Spinal cord (tissue), 9 donors: ENCODE measurements at regions not wholly inside any gene's neighbourhood (a gene's known extent, or its start where the extent isn't known, plus 50 kb on each side); places are given as distances from the start of the nearest gene placed in this dataset.

Experiments
- DNase-seq, 6 donors: peaks; one replicate each; pipeline versions ENCODE4 v3.0.0 to v3.0.0-alpha.2; 2013 to 2015; ENCODE audit warnings: low spot score in 6 of 6, low read depth in 4 of 6
- H3K27ac ChIP-seq: one replicate; pipeline ENCODE4 v1.5.1; 2013; ENCODE audit warnings: low read depth, low read length, control low read depth
- H3K27me3 ChIP-seq: one replicate; pipeline ENCODE4 v1.6.1; 2013; ENCODE audit warnings: low read length; ENCODE audit not compliant: control insufficient read depth, insufficient read depth
- H3K36me3 ChIP-seq: one replicate; pipeline ENCODE4 v1.6.1; 2013; ENCODE audit warnings: low read length; ENCODE audit not compliant: control insufficient read depth, insufficient read depth
- H3K4me1 ChIP-seq: one replicate; pipeline ENCODE4 v1.6.1; 2013; ENCODE audit warnings: low read length; ENCODE audit not compliant: control insufficient read depth, insufficient read depth
- H3K4me3 ChIP-seq: one replicate; pipeline ENCODE4 v1.5.1; 2013; ENCODE audit warnings: low read depth, low read length, control low read depth
- H3K9me3 ChIP-seq: one replicate; pipeline ENCODE4 v1.6.1; 2013; ENCODE audit warnings: low read length; ENCODE audit not compliant: control insufficient read depth, insufficient read depth
- WGBS: methylation state at CpG from one replicate; pipeline ENCODE4 v1.1.5; 2013; ENCODE audit warnings: missing lambda C conversion rate; ENCODE audit not compliant: insufficient coverage; 5-methylcytosine and 5-hydroxymethylcytosine counted together
- donor health status: healthy.

DNA sequence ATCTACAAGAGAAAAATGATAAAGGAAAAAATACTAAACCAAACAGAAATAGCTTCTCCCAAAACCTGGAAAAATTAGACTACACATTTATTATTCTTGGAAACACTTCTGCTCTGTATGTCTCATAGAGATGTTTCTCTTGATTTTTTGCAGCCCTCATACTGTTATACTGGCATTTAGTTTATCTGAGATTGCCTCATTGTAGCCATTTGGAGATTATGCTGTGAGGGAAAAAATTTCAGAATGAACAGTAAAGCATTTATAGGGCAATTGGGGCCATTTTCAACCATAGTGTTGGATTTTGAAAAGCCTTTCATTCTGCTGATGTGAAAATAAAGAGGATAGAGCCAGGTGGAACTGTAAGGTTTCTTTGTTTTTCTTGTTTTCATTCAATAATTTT is 441.8 kb upstream of the RIOK2 start:
- Histone ChIP-seq H3K9me3 (no peaks in the 10 kb centered on the region), H3K4me1 (peaks cover 3% of the 10 kb centered on the region), H3K27ac (no peak overlapping the region), H3K27me3 (no peaks in the 10 kb centered on the region), H3K4me3 (no peak overlapping the region), H3K36me3 (no peaks in the 10 kb centered on the region)
- DNase-seq: peak in 2 of 6 donors; percentile 32 to 92

DNA sequence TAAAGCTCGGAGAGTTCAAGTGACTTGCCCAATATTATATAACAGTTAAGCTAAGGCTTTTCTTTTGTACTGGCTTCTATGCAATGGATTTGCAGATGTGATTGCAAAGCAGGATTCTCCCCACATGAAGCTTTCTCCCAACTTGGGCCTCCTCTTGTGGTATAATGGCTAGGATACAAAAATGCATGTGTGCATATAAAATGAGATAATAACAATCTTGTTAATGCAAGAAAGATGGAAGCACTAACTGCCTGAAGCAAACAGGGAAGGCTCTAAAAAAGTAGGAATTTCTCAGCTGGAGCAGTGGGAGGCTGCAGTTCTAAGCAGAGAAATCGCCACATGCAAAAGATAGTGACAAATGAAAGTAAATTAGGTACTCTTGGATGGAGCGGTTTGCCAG is 444.2 kb upstream of the RIOK2 start:
- no peaks in the 10 kb centered on the region for H3K27me3 ChIP-seq
- no peak overlapping the region for H3K27ac ChIP-seq
- H3K4me3 ChIP-seq: no peak overlapping the region
- H3K36me3 ChIP-seq: no peaks in the 10 kb centered on the region
- peaks cover 3% of the 10 kb centered on the region for H3K4me1 ChIP-seq
- peak in 2 of 6 donors; percentile 3 to 64 for DNase-seq
- WGBS: 66% methylated on average over 2 of the region's 3 CpGs
- no peaks in the 10 kb centered on the region for H3K9me3 ChIP-seq

DNA sequence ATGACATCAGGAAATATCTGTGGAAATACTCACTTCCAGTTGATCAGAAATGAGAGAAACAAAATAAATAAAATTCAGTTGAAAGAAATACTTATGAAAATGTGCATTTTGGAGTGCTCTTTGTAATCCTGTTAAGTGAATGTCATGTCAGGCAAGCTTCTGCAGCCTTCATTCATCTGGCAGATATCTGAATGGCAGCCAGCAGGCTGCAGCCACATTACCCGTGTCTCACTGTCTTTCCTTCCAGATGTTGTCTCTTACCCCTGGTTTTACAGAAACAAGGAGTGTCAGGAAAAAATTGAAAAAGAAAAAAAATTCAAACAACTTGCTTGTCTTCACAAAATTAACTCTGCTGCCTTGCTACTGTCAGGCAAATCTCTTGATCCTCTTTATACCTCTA is 445.0 kb upstream of the RIOK2 start:
- no CpG with 5 or more reads among the region's 1 CpG for WGBS
- H3K27ac ChIP-seq: no peak overlapping the region
- peaks cover 3% of the 10 kb centered on the region for H3K4me1 ChIP-seq

DNA sequence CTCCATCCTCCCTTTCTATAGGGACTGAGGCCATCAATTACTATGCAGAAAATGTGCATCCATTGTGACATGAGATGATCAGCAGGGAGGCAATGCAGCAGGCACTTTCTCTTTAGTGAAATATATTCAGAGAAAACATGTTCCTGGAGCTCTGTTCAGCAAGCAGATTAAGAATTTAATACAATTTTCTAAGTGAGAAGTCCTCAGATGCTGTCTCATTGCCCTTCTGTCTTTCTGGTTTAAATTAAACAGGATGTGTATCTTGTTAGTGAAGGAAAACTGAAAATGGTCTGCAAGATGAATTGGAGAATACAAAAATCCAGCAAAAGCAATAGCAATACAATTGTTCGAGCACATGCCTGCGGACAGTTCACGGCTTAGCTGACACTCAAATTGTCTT is 445.8 kb upstream of the RIOK2 start:
- H3K27ac ChIP-seq: peak overlapping the region; percentile 6
- H3K27me3 ChIP-seq: no peaks in the 10 kb centered on the region
- no peaks in the 10 kb centered on the region for H3K36me3 ChIP-seq
- peaks cover 3% of the 10 kb centered on the region for H3K4me1 ChIP-seq
- no CpG with 5 or more reads among the region's 3 CpGs for WGBS
- no peaks in the 10 kb centered on the region for H3K9me3 ChIP-seq
- H3K4me3 ChIP-seq: no peak overlapping the region
- peak in 2 of 6 donors; percentile 10 to 49 for DNase-seq

More for the DNA sequence above, 445.0 kb upstream of the RIOK2 start:
- DNase-seq: peak in 2 of 6 donors; percentile 15 to 29
- H3K36me3 ChIP-seq: no peaks in the 10 kb centered on the region
- H3K27me3 ChIP-seq: no peaks in the 10 kb centered on the region
- H3K4me3 ChIP-seq: no peak overlapping the region
- no peaks in the 10 kb centered on the region for H3K9me3 ChIP-seq

DNA sequence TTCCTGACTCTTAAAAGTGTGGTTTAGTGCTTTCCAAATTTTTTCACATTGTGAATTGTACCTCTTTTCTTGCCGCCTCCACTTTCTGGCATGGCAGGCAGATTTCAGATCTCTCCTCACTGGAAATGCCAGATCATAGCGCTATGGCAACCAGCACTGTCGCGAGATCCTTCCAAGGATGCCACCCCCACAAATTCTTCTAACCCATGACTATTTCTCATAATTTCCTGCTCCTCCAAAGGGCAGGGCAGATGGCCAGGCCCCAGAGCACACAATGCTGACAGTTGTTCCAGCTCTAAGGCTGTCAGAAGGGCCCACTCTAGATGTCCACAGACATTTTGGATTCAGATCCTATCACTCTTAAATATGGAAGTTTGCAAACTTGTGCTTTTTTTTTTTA is 446.2 kb upstream of the RIOK2 start:
- H3K4me3 ChIP-seq: no peak overlapping the region
- peaks cover 3% of the 10 kb centered on the region for H3K4me1 ChIP-seq
- peak overlapping the region; percentile 6 for H3K27ac ChIP-seq
- no peaks in the 10 kb centered on the region for H3K27me3 ChIP-seq
- H3K9me3 ChIP-seq: no peaks in the 10 kb centered on the region
- peak in 2 of 6 donors; percentile 24 to 36 for DNase-seq
- 46% methylated on average over 4 of the region's 4 CpGs for WGBS
- no peaks in the 10 kb centered on the region for H3K36me3 ChIP-seq

DNA sequence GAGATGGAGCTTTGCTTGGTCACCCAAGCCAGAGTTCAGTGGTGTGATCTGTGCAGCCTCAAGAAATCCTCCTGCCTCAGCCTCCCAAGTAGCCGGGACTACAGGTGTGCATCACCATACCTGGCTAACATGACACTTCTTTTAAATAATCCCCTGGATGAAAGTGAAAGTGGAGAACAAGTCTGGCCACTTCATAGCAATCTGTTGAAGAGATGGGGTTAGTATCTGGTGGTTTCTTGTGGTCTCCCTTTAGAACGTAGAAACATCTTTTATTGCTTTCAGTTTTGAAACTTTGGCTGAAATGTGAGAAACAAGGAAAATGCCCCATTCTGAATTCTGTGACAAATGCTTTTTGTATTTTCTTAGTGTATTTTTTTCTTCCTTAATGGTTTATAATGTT is 452.5 kb upstream of the RIOK2 start:
- Histone ChIP-seq H3K27me3 (no peaks in the 10 kb centered on the region), H3K36me3 (no peaks in the 10 kb centered on the region), H3K9me3 (no peaks in the 10 kb centered on the region), H3K4me1 (no peaks in the 10 kb centered on the region), H3K4me3 (no peak overlapping the region), H3K27ac (no peak overlapping the region)
- WGBS: no CpG with 5 or more reads among the region's 2 CpGs
- DNase-seq: no peak

DNA sequence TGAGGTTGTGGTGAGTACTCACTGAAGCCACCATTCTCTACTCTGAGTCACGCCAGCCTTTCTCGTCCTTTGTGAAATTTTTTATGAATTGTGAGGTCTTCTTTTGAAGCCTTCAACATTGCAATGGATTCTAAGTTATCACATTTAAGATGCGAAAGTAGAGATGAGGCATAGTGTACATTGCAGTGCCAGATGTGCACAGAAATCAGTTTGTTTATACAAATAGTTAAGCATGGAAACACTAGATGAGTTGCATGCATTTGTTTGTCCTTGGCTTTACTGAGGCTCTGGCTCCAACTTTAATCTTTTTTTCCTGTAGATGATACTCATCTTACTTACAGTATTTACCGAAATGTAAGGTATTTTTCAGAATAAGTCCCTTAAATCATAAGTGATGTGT is 453.7 kb upstream of the RIOK2 start:
- H3K27me3 ChIP-seq: no peaks in the 10 kb centered on the region
- no peaks in the 10 kb centered on the region for H3K4me1 ChIP-seq
- H3K4me3 ChIP-seq: no peak overlapping the region
- no peaks in the 10 kb centered on the region for H3K36me3 ChIP-seq
- no peak for DNase-seq
- H3K9me3 ChIP-seq: no peaks in the 10 kb centered on the region
- 100% methylated on average over 1 of the region's 4 CpGs for WGBS
- no peak overlapping the region for H3K27ac ChIP-seq

DNA sequence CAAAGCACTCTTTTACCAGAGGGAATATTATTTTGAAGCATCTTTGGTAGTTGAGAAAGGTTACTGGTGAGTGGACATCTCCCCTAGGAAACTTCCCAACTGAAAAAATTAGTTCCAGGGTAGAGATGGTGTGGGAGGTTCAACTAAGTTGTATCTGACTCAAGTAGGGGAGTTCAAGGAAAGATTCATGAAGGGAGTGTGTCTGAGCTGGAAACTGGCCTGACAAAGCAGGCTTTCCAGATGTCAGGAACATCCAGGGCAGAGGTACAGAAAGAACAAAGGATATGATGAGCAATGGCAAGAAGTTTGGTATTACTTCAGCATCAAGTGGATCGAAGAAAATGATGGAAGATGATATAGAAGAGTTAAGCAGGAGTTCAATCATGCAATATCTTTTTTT is 458.0 kb upstream of the RIOK2 start:
- WGBS: no CpG with 5 or more reads among the region's 1 CpG
- H3K9me3 ChIP-seq: no peaks in the 10 kb centered on the region
- no peaks in the 10 kb centered on the region for H3K27me3 ChIP-seq
- H3K4me3 ChIP-seq: no peak overlapping the region
- no peaks in the 10 kb centered on the region for H3K36me3 ChIP-seq
- no peaks in the 10 kb centered on the region for H3K4me1 ChIP-seq
- no peak overlapping the region for H3K27ac ChIP-seq
- no peak for DNase-seq

DNA sequence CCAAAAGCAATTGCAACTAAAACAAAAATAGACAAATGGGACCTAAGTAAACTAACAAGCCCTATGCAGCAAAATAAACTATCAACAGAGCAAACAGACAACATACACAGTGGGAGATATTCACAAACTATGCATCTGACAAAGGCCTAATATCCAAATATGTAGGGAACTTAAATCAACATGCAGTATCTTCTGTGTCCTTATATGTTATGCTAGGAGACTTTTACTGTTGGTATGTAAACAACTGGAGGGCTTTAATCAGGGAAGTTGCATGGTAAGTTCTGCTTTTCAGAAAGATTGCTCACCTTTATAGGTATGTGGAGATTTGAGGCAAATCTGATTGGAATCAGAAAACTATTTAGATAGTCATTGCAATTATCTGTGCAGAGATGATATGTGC is 461.2 kb upstream of the RIOK2 start:
- no peak for DNase-seq
- no peaks in the 10 kb centered on the region for H3K4me1 ChIP-seq
- no peaks in the 10 kb centered on the region for H3K27me3 ChIP-seq
- peaks cover 3% of the 10 kb centered on the region for H3K9me3 ChIP-seq
- H3K4me3 ChIP-seq: no peak overlapping the region
- no peak overlapping the region for H3K27ac ChIP-seq
- H3K36me3 ChIP-seq: no peaks in the 10 kb centered on the region

DNA sequence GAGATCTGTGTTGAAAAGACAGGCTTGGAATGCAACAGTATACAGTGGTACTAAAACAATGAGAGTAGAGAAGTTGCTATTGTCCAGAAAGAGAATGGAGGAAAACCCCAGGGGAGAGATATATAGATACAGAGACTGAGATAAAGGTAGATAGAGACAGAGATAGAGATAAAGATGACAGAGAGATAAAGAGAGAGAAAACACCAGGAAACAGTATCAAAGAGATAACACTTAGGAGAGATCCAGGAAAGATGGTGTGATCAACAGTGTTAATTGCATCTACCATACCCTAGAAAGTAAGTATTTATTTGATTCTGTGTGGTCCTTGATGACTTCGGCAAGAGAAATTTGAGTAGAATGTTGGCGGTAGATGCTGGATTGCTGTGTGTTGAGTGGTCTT is 461.8 kb upstream of the RIOK2 start:
- Histone ChIP-seq H3K4me1 (no peaks in the 10 kb centered on the region), H3K27ac (no peak overlapping the region), H3K4me3 (no peak overlapping the region), H3K9me3 (peaks cover 3% of the 10 kb centered on the region), H3K27me3 (no peaks in the 10 kb centered on the region), H3K36me3 (no peaks in the 10 kb centered on the region)
- DNase-seq: no peak
- WGBS: 90% methylated on average over 2 of the region's 2 CpGs
